ENCODE measurements at regions not wholly inside any gene's neighbourhood (a gene's known extent, or its start where the extent isn't known, plus 50 kb on each side); places are given as distances from the start of the nearest gene placed in this dataset.

- Histone ChIP-seq H3K27ac (ENCODE audit: insufficient read depth in 1 of 2, low read depth in 1 of 2, low read length in 2 of 2, poor library complexity in 1 of 2, severe bottlenecking in 2 of 2) (no peak overlapping the region), H3K27me3 (replicated peaks in 2 of 5; ENCODE audit: control insufficient read depth in 4 of 5, insufficient read depth in 5 of 5, low read length in 4 of 5) (peaks cover 0 to 1% (median 0%) of the 10 kb centered on the region in 5 experiments), H3K4me1 (ENCODE audit: control extremely low read depth in 1 of 4, control insufficient read depth in 4 of 4, insufficient read depth in 4 of 4, low read length in 3 of 4) (no peaks in the 10 kb centered on the region), H3K36me3 (ENCODE audit: control insufficient read depth in 4 of 4, insufficient read depth in 4 of 4, low read length in 3 of 4) (no peaks in the 10 kb centered on the region), H3K4me3 (ENCODE audit: control insufficient read depth in 1 of 7, extremely low read depth in 1 of 7, insufficient read depth in 4 of 7, low read depth in 2 of 7, low read length in 6 of 7) (no peak overlapping the region), H3K9me3 (ENCODE audit: control extremely low read depth in 1 of 5, control insufficient read depth in 4 of 5, insufficient read depth in 2 of 5, low read depth in 1 of 5, low read length in 4 of 5) (peaks cover 0 to 16% (median 8%) of the 10 kb centered on the region in 5 experiments)
- DNase-seq = no peak
- CTCF ChIA-PET = no interaction called here
- POLR2A ChIA-PET = no interaction called here
These were observed 294.1 kb downstream of the PMP22 start for GRCh38 chr17:14971054-14971453.

- POLR2A ChIA-PET = no interaction called here
- DNase-seq = no peak
These were observed 305.9 kb downstream of the PMP22 start for GRCh38 chr17:14959106-14959648.

GRCh38 chr17:14953405-14953804 is 311.7 kb downstream of the PMP22 start:
- H3K27me3 ChIP-seq (replicated peaks in 2 of 5; ENCODE audit: control insufficient read depth in 4 of 5, insufficient read depth in 5 of 5, low read length in 4 of 5) = no peaks in the 10 kb centered on the region
- H3K4me1 ChIP-seq (ENCODE audit: control extremely low read depth in 1 of 4, control insufficient read depth in 4 of 4, insufficient read depth in 4 of 4, low read length in 3 of 4) = no peaks in the 10 kb centered on the region
- CTCF ChIA-PET = no interaction called here
- no peak overlapping the region for H3K4me3 ChIP-seq (ENCODE audit: control insufficient read depth in 1 of 7, extremely low read depth in 1 of 7, insufficient read depth in 4 of 7, low read depth in 2 of 7, low read length in 6 of 7)
- H3K36me3 ChIP-seq (ENCODE audit: control insufficient read depth in 4 of 4, insufficient read depth in 4 of 4, low read length in 3 of 4) = no peaks in the 10 kb centered on the region
- POLR2A ChIA-PET = no interaction called here
- 100% methylated on average over 2 of the region's 5 CpGs for WGBS (ENCODE audit: insufficient coverage)
- H3K9me3 ChIP-seq (ENCODE audit: control extremely low read depth in 1 of 5, control insufficient read depth in 4 of 5, insufficient read depth in 2 of 5, low read depth in 1 of 5, low read length in 4 of 5) = no peaks in the 10 kb centered on the region
- no peak overlapping the region for H3K27ac ChIP-seq (ENCODE audit: insufficient read depth in 1 of 2, low read depth in 1 of 2, low read length in 2 of 2, poor library complexity in 1 of 2, severe bottlenecking in 2 of 2)
- DNase-seq = no peak

More at GRCh38 chr17:14959106-14959648, 305.9 kb downstream of the PMP22 start:
- H3K9me3 ChIP-seq (ENCODE audit: control extremely low read depth in 1 of 5, control insufficient read depth in 4 of 5, insufficient read depth in 2 of 5, low read depth in 1 of 5, low read length in 4 of 5) = no peaks in the 10 kb centered on the region
- 100% methylated on average over 2 of the region's 2 CpGs for WGBS (ENCODE audit: insufficient coverage)
- CTCF ChIA-PET = no interaction called here
- H3K36me3 ChIP-seq (ENCODE audit: control insufficient read depth in 4 of 4, insufficient read depth in 4 of 4, low read length in 3 of 4) = no peaks in the 10 kb centered on the region
- H3K4me1 ChIP-seq (ENCODE audit: control extremely low read depth in 1 of 4, control insufficient read depth in 4 of 4, insufficient read depth in 4 of 4, low read length in 3 of 4) = no peaks in the 10 kb centered on the region
- no peak overlapping the region for H3K4me3 ChIP-seq (ENCODE audit: control insufficient read depth in 1 of 7, extremely low read depth in 1 of 7, insufficient read depth in 4 of 7, low read depth in 2 of 7, low read length in 6 of 7)
- H3K27me3 ChIP-seq (replicated peaks in 2 of 5; ENCODE audit: control insufficient read depth in 4 of 5, insufficient read depth in 5 of 5, low read length in 4 of 5) = peaks cover 0 to 3% (median 0%) of the 10 kb centered on the region in 5 experiments
- H3K27ac ChIP-seq (ENCODE audit: insufficient read depth in 1 of 2, low read depth in 1 of 2, low read length in 2 of 2, poor library complexity in 1 of 2, severe bottlenecking in 2 of 2) = no peak overlapping the region

GRCh38 chr17:14950686-14951085 is 314.4 kb downstream of the PMP22 start:
- DNase-seq = no peak
- ChIA-PET POLR2A (no interaction called here), CTCF (no interaction called here)
- Histone ChIP-seq H3K27me3 (replicated peaks in 2 of 5; ENCODE audit: control insufficient read depth in 4 of 5, insufficient read depth in 5 of 5, low read length in 4 of 5) (peaks cover 0 to 2% (median 0%) of the 10 kb centered on the region in 5 experiments), H3K9me3 (ENCODE audit: control extremely low read depth in 1 of 5, control insufficient read depth in 4 of 5, insufficient read depth in 2 of 5, low read depth in 1 of 5, low read length in 4 of 5) (no peaks in the 10 kb centered on the region), H3K36me3 (ENCODE audit: control insufficient read depth in 4 of 4, insufficient read depth in 4 of 4, low read length in 3 of 4) (no peaks in the 10 kb centered on the region), H3K27ac (ENCODE audit: insufficient read depth in 1 of 2, low read depth in 1 of 2, low read length in 2 of 2, poor library complexity in 1 of 2, severe bottlenecking in 2 of 2) (no peak overlapping the region), H3K4me3 (ENCODE audit: control insufficient read depth in 1 of 7, extremely low read depth in 1 of 7, insufficient read depth in 4 of 7, low read depth in 2 of 7, low read length in 6 of 7) (no peak overlapping the region), H3K4me1 (ENCODE audit: control extremely low read depth in 1 of 4, control insufficient read depth in 4 of 4, insufficient read depth in 4 of 4, low read length in 3 of 4) (no peaks in the 10 kb centered on the region)
- no CpG with 5 or more reads among the region's 2 CpGs for WGBS (ENCODE audit: insufficient coverage)

GRCh38 chr17:14950216-14950615 is 314.9 kb downstream of the PMP22 start:
- DNase-seq = no peak
- ChIA-PET POLR2A (no interaction called here), CTCF (no interaction called here)
- H3K4me3 ChIP-seq (ENCODE audit: control insufficient read depth in 1 of 7, extremely low read depth in 1 of 7, insufficient read depth in 4 of 7, low read depth in 2 of 7, low read length in 6 of 7) = no peak overlapping the region
- H3K36me3 ChIP-seq (ENCODE audit: control insufficient read depth in 4 of 4, insufficient read depth in 4 of 4, low read length in 3 of 4) = no peaks in the 10 kb centered on the region
- no peaks in the 10 kb centered on the region for H3K9me3 ChIP-seq (ENCODE audit: control extremely low read depth in 1 of 5, control insufficient read depth in 4 of 5, insufficient read depth in 2 of 5, low read depth in 1 of 5, low read length in 4 of 5)
- WGBS (ENCODE audit: insufficient coverage) = 69% methylated on average over 2 of the region's 3 CpGs
- H3K27me3 ChIP-seq (replicated peaks in 2 of 5; ENCODE audit: control insufficient read depth in 4 of 5, insufficient read depth in 5 of 5, low read length in 4 of 5) = peaks cover 0 to 2% (median 0%) of the 10 kb centered on the region in 5 experiments
- no peak overlapping the region for H3K27ac ChIP-seq (ENCODE audit: insufficient read depth in 1 of 2, low read depth in 1 of 2, low read length in 2 of 2, poor library complexity in 1 of 2, severe bottlenecking in 2 of 2)
- H3K4me1 ChIP-seq (ENCODE audit: control extremely low read depth in 1 of 4, control insufficient read depth in 4 of 4, insufficient read depth in 4 of 4, low read length in 3 of 4) = no peaks in the 10 kb centered on the region

- no peaks in the 10 kb centered on the region for H3K9me3 ChIP-seq (ENCODE audit: control extremely low read depth in 1 of 5, control insufficient read depth in 4 of 5, insufficient read depth in 2 of 5, low read depth in 1 of 5, low read length in 4 of 5)
- H3K36me3 ChIP-seq (ENCODE audit: control insufficient read depth in 4 of 4, insufficient read depth in 4 of 4, low read length in 3 of 4) = no peaks in the 10 kb centered on the region
- ChIA-PET POLR2A (no interaction called here), CTCF (no interaction called here)
- DNase-seq = no peak
- H3K4me1 ChIP-seq (ENCODE audit: control extremely low read depth in 1 of 4, control insufficient read depth in 4 of 4, insufficient read depth in 4 of 4, low read length in 3 of 4) = no peaks in the 10 kb centered on the region
- no peak overlapping the region for H3K27ac ChIP-seq (ENCODE audit: insufficient read depth in 1 of 2, low read depth in 1 of 2, low read length in 2 of 2, poor library complexity in 1 of 2, severe bottlenecking in 2 of 2)
- no peak overlapping the region for H3K4me3 ChIP-seq (ENCODE audit: control insufficient read depth in 1 of 7, extremely low read depth in 1 of 7, insufficient read depth in 4 of 7, low read depth in 2 of 7, low read length in 6 of 7)
- WGBS (ENCODE audit: insufficient coverage) = 100% methylated on average over 2 of the region's 2 CpGs
- peaks cover 0 to 2% (median 0%) of the 10 kb centered on the region in 5 experiments for H3K27me3 ChIP-seq (replicated peaks in 2 of 5; ENCODE audit: control insufficient read depth in 4 of 5, insufficient read depth in 5 of 5, low read length in 4 of 5)
These were observed 317.5 kb downstream of the PMP22 start for GRCh38 chr17:14947671-14948070.

GRCh38 chr17:14946481-14946880 is 318.6 kb downstream of the PMP22 start:
- ChIA-PET CTCF (interaction anchor here (1.7 kb wide), 1 partner anchor 9 kb away, joined by 4 read pairs; no protein-coding TSS in a partner anchor), POLR2A (no interaction called here)
- Histone ChIP-seq H3K27me3 (replicated peaks in 2 of 5; ENCODE audit: control insufficient read depth in 4 of 5, insufficient read depth in 5 of 5, low read length in 4 of 5) (peaks cover 0 to 4% (median 0%) of the 10 kb centered on the region in 5 experiments), H3K27ac (ENCODE audit: insufficient read depth in 1 of 2, low read depth in 1 of 2, low read length in 2 of 2, poor library complexity in 1 of 2, severe bottlenecking in 2 of 2) (no peak overlapping the region), H3K4me1 (ENCODE audit: control extremely low read depth in 1 of 4, control insufficient read depth in 4 of 4, insufficient read depth in 4 of 4, low read length in 3 of 4) (no peaks in the 10 kb centered on the region), H3K9me3 (ENCODE audit: control extremely low read depth in 1 of 5, control insufficient read depth in 4 of 5, insufficient read depth in 2 of 5, low read depth in 1 of 5, low read length in 4 of 5) (no peaks in the 10 kb centered on the region), H3K36me3 (ENCODE audit: control insufficient read depth in 4 of 4, insufficient read depth in 4 of 4, low read length in 3 of 4) (no peaks in the 10 kb centered on the region), H3K4me3 (ENCODE audit: control insufficient read depth in 1 of 7, extremely low read depth in 1 of 7, insufficient read depth in 4 of 7, low read depth in 2 of 7, low read length in 6 of 7) (no peak overlapping the region)
- WGBS (ENCODE audit: insufficient coverage) = 92% methylated on average over 7 of the region's 7 CpGs
- no peak for DNase-seq
